ENCODE measurements at regions not wholly inside any gene's neighbourhood (a gene's known extent, or its start where the extent isn't known, plus 50 kb on each side); places are given as distances from the start of the nearest gene placed in this dataset.
"Not testable (repeated sequence)": the region's sequence is repeated elsewhere in the genome, so short reads cannot be mapped to it uniquely, and the experiment has no call there.

DNA sequence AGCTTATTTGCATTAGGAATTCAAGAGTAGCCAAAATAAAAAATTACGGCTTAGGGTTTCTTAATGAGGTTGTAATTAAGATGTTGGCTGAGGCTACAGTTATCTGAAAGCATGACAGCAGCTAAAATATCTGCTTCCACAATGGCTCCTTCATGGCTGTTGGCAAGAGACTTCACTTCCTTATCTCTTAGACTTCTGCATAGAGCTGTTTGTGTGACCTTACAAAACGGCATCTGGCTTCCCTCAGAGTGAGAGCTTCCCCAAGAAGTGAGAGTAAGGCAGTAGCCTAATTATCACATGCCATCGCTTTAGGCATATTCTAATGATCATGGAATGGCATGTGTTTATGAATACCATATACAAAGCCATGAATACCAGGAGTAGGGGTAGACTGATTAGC lies 57.6 kb downstream of the CCDC59 start:
- no peak for TF ChIP-seq CTCF (IDR thresholded peaks at IDR 0.05)
- Histone ChIP-seq H3K27ac (no peak overlapping the region), H3K36me3 (no peaks in the 10 kb centered on the region), H3K4me1 (no peaks in the 10 kb centered on the region), H3K9me3 (no peaks in the 10 kb centered on the region), H3K4me3 (no peak overlapping the region), H3K27me3 (no peaks in the 10 kb centered on the region)
- DNase-seq (ENCODE audit: low spot score): no peak

DNA sequence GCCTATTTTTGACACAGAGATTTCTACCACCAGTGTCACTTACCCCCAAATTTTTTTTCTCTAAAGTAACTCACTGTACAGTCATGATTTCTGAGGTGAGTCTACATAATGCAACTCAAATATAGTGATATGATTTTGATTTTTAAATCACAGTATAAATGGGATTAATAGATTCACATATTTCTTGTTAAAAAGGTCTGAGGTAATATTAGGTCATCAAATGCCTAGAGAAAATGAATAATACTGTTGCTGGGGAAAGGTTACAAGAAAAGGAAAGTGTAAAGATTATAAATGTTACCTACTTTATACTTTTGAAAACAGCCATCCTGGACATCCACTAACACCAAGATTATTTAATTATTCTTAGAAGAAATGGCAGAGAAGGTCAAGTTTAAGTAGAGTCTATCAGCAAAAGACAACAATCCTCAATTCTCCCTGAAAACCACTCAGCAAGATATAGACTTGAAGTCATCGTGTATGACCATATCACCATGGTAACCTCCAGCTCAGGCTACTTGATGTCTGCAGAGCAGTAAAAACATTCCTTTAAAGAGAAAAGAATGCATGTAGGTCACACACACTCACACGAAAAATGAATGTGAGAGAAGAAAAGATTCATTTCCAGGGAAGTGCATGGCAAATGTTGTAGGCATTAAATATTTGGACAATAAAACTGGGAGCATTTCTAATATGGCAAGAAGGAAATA lies 58.7 kb downstream of the CCDC59 start:
- DNase-seq (ENCODE audit: low spot score): no peak
- no peaks in the 10 kb centered on the region for H3K4me1 ChIP-seq
- H3K4me3 ChIP-seq: no peak overlapping the region
- H3K27me3 ChIP-seq: no peaks in the 10 kb centered on the region
- no peaks in the 10 kb centered on the region for H3K36me3 ChIP-seq
- no peak overlapping the region for H3K27ac ChIP-seq
- H3K9me3 ChIP-seq: no peaks in the 10 kb centered on the region
- TF ChIP-seq CTCF (IDR thresholded peaks at IDR 0.05): no peak

DNA sequence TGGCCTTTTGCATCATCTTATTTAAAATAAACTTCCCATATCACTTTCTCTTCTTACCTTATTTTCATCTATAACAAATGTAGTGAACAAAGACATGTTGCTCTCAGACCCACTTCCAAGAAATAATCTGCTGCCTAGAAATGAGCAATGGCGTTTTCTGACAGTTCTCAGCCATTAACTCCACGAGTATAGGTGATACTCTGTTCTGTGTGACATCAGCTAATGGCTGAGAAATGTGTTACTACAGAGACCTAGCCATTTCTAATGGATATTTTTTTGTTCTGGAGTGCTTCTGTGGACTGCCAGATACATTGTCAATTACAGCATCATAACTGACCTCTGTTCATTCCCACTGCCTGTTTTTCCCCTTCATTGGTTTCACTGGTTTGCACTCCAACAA lies 67.8 kb downstream of the CCDC59 start:
- no peak for DNase-seq (ENCODE audit: low spot score)
- H3K4me1 ChIP-seq: no peaks in the 10 kb centered on the region
- no peaks in the 10 kb centered on the region for H3K36me3 ChIP-seq
- no peaks in the 10 kb centered on the region for H3K9me3 ChIP-seq
- no peak for TF ChIP-seq CTCF (IDR thresholded peaks at IDR 0.05)
- H3K27ac ChIP-seq: no peak overlapping the region
- H3K4me3 ChIP-seq: no peak overlapping the region
- no peaks in the 10 kb centered on the region for H3K27me3 ChIP-seq

DNA sequence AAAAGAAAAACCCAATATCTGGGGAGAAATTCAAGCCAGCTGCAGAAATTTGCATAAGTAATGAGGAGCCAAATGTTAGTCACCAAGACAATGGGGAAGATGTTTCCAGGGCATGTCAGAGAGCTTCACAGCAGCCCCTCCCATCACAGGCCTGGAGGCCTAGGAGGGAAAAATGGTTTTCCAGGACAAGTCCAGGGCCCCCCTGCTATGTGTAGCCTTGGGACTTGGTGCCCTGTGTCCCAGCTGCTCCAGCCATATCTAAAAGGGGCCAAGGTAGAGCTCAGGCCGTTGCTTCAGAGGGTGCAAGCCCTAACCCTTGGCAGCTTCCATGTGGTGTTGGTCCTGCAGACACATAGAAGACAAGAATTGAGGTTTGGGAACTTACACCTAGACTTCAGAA lies 76.9 kb downstream of the CCDC59 start:
- H3K4me3 ChIP-seq, H3K36me3 ChIP-seq, H3K9me3 ChIP-seq: not testable (repeated sequence)

GRCh38 chr12:82279536-82280058 lies 78.6 kb downstream of the CCDC59 start:
- Histone ChIP-seq H3K9me3 (no peaks in the 10 kb centered on the region), H3K27me3 (no peaks in the 10 kb centered on the region), H3K27ac (no peak overlapping the region), H3K36me3 (no peaks in the 10 kb centered on the region), H3K4me3 (no peak overlapping the region), H3K4me1 (no peaks in the 10 kb centered on the region)
- DNase-seq (ENCODE audit: low spot score): no peak
- TF ChIP-seq CTCF (IDR thresholded peaks at IDR 0.05): no peak

More for the DNA sequence above, 76.9 kb downstream of the CCDC59 start:
- H3K4me1 ChIP-seq; DNase-seq (ENCODE audit: low spot score); H3K27ac ChIP-seq; H3K27me3 ChIP-seq: not testable (repeated sequence)

DNA sequence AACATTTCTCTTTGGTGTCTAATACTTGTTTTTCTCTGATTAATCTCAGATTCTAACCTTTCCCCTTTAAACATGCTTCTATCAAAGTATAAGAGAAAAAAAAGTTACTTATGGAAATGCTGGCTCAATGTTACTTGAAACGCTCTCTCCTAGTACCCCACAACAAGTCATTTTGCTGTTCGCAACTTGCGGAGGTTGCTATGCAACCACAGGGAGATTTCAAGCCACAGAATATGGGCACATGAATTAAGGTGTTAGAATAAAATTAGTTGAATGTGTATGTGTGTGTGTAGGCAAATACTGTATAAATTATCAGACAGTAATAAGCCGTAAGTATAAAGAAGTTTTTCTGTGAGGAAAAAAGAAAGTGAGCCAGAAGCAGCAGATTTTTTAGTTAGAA lies 80.6 kb downstream of the CCDC59 start:
- no peak for DNase-seq (ENCODE audit: low spot score)
- Histone ChIP-seq H3K9me3 (no peaks in the 10 kb centered on the region), H3K27ac (no peak overlapping the region), H3K27me3 (no peaks in the 10 kb centered on the region), H3K4me3 (no peak overlapping the region), H3K36me3 (no peaks in the 10 kb centered on the region), H3K4me1 (no peaks in the 10 kb centered on the region)
- TF ChIP-seq CTCF (IDR thresholded peaks at IDR 0.05): no peak

All from right atrium auricular region (tissue), 2 donors.